ES-I3 (cell line): ENCODE measurements at regions not wholly inside any gene's neighbourhood (a gene's known extent, or its start where the extent isn't known, plus 50 kb on each side); places are given as distances from the start of the nearest gene placed in this dataset.

Experiments
- H3K36me3 ChIP-seq: 2 replicates; pipeline ENCODE4 v1.6.1; 2013; ENCODE audit warnings: mild to moderate bottlenecking, low read length, control low read depth, moderate library complexity; ENCODE audit not compliant: insufficient read depth
- H3K4me1 ChIP-seq: 2 replicates; pipeline ENCODE4 v1.6.1; 2013; ENCODE audit warnings: mild to moderate bottlenecking, control low read depth, low read length; ENCODE audit not compliant: insufficient read depth
- H3K9ac ChIP-seq: 2 replicates; pipeline ENCODE4 v1.6.1; 2013; ENCODE audit warnings: low read depth, mild to moderate bottlenecking, low read length, moderate library complexity
- H3K9me3 ChIP-seq: 2 replicates; pipeline ENCODE4 v1.6.1; 2013; ENCODE audit warnings: mild to moderate bottlenecking, low read length, moderate library complexity; ENCODE audit not compliant: control insufficient read depth, insufficient read depth

DNA sequence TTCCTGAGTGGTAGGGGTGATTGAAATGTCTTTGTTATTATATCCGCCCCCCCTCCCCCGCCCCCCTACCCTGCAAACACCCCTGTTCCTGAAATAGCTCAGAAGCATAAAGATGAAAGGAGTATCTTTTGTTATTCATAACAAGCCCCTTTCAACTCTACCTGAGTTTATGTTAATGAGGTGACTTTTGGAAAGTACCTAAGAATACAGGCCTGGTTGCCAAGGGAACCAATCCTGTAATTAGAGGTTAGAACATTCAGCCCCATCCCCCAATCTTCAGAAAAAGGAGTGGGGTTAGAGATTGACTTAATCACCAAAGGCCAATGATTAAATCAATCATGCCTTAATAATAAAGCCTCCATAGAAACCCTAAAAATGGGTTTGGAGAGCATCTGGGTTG is 979.2 kb upstream of the GJE1 start:
- Histone ChIP-seq H3K36me3 (no peaks in the 10 kb centered on the region), H3K4me1 (peaks cover 6% of the 10 kb centered on the region), H3K9ac (no peak overlapping the region), H3K9me3 (peaks cover 27% of the 10 kb centered on the region)

DNA sequence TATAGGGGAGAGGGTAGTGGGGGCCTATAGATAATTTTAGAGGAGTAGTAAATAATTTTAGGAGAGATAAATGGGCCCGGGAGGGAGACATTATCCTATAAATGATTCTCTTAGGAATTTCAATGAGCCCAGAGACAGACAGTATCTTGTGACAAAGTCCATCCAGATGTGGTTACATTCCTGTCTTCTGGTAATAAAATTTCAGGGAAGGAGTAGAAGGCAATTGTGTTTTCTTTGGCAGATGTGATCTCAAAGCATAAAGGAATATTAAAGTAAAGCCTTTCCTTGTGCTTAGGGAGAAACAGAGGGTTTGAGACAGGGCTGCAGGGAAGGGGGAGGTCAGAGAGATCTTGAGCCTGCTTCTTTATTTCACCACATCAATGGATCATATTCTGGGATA is 979.8 kb upstream of the GJE1 start:
- Histone ChIP-seq H3K9ac (no peak overlapping the region), H3K36me3 (no peaks in the 10 kb centered on the region), H3K4me1 (peaks cover 6% of the 10 kb centered on the region), H3K9me3 (peaks cover 27% of the 10 kb centered on the region)

DNA sequence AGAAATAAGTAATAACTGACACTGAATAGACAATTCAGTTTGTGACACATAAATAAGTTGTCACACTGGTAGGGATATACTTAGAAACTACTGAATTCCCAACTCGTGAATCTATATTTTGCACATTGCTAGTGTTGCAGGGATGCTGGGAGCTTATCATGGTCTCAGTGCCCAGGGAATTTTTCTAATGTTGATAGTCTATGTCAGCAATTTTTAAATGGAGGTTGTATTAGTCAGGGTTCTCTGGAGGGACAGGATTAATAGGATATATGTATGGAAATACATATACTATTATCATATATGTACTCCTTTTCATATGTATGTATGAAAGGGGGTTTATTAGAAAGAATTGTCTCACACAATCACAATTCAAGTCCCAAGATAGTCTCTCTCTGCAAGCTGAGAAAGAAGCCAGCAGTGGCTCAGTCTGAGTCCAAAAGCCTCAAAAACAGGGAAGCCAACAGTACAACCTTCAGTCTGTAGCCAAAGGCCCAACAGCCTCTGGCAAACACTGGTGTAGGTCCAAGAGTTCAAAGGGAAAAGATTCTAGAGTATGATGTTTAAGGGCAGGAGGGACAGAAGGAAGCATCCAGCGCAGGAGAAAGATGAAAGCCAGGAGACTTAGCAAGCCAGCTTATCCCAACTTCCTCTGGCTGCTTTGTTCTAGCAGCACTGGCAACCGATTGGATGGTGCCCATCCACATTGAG is 980.9 kb upstream of the GJE1 start:
- Histone ChIP-seq H3K9me3 (peaks cover 27% of the 10 kb centered on the region), H3K36me3 (no peaks in the 10 kb centered on the region), H3K9ac (no peak overlapping the region), H3K4me1 (peaks cover 6% of the 10 kb centered on the region)

DNA sequence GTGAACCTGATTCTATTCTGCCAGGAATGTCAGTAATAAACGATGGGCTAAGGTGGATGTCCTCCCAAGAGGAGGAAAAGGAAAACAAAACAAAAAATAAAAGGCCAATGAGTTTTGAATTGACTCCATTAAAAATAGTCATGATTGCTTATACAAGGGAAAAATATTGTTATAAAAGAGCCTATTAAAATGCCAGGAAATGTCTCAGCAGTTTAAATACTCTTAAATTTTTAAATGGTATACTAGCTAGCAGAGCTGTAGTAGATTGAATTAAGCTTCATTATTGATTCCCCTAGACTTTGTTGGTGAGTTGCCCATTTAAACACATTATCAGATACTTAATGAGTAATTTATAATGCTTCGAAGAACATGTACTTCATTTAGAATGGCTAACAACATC is 990.9 kb upstream of the GJE1 start:
- no peaks in the 10 kb centered on the region for H3K9me3 ChIP-seq
- no peaks in the 10 kb centered on the region for H3K4me1 ChIP-seq
- H3K36me3 ChIP-seq = no peaks in the 10 kb centered on the region
- H3K9ac ChIP-seq = no peak overlapping the region

DNA sequence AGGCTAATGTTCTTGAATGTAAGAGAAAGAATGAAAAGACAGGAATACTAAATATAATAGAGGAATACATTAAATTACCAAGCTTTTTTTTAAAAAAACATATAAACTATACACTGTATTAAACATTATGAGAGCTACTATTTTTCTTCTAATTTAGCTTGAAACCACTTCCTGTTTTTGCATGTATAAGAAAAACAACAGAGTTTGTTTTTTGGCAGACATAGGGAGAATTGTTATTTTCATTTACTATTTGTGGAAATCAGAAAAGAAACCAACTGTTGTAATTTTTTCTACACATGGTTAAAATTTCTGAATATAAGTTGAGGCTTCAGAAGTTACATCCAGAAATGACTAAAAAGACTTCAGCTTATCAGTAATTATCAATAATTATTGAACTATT is 991.8 kb upstream of the GJE1 start:
- Histone ChIP-seq H3K4me1 (no peaks in the 10 kb centered on the region), H3K9ac (no peak overlapping the region), H3K36me3 (no peaks in the 10 kb centered on the region), H3K9me3 (no peaks in the 10 kb centered on the region)

DNA sequence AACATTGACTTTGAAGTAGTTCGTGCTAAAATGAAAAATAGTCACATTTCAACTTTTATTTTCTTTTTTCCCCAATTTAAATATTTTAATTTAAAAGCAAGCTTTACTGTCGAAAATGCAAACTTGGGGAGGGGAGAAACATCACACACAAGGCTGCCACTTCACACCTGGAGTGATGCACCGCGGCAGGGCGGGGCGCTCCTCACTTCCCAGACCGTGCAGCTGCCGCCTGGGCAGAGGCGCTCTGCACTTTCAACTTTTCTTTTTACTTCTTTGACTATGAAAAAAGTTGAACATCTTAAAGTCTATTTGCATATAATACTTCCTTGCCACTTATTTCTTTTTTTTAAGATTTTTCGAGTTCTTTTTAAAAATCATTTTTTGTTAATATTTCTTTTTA is 993.3 kb upstream of the GJE1 start:
- no peaks in the 10 kb centered on the region for H3K4me1 ChIP-seq
- H3K9ac ChIP-seq = no peak overlapping the region
- no peaks in the 10 kb centered on the region for H3K36me3 ChIP-seq
- no peaks in the 10 kb centered on the region for H3K9me3 ChIP-seq

DNA sequence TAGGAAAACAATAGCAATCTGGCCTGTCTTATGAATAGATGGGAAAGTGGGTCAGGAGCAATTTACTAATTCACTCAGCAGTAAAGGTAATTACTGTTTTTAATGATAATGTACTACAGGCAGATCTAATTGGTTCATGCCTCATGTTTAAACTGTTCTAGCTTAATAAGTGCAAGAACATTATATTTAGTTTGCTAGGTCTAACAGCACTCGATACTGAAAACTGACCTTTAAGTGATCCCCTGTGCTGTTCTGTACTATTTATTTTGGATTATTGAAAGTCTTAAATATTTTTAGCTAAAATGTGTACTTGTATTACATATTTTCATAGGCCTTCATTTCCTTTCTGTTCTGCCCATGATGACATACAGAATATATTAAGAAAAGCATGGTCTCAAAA is 998.0 kb upstream of the GJE1 start:
- Histone ChIP-seq H3K4me1 (no peaks in the 10 kb centered on the region), H3K36me3 (no peaks in the 10 kb centered on the region), H3K9me3 (no peaks in the 10 kb centered on the region), H3K9ac (no peak overlapping the region)

DNA sequence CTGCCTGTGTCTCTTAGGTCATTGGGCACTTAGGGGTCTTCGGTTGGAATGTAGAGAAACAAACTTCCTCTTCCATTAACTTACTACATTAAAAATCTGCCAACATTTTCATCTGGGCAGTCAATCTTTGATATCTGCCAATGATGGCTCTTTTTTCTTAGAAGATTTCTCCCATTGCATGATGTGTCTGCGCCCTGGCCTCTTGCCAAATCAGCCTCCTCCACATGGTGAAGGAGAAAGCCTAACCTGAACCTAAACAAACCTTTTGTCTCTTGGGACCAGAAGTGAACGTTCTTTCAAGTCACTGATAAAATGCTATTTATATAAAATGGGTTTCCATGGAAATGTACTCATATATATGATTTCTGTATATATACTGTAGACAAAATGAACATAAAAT is 998.9 kb upstream of the GJE1 start:
- Histone ChIP-seq H3K9me3 (no peaks in the 10 kb centered on the region), H3K4me1 (no peaks in the 10 kb centered on the region), H3K36me3 (no peaks in the 10 kb centered on the region), H3K9ac (no peak overlapping the region)

DNA sequence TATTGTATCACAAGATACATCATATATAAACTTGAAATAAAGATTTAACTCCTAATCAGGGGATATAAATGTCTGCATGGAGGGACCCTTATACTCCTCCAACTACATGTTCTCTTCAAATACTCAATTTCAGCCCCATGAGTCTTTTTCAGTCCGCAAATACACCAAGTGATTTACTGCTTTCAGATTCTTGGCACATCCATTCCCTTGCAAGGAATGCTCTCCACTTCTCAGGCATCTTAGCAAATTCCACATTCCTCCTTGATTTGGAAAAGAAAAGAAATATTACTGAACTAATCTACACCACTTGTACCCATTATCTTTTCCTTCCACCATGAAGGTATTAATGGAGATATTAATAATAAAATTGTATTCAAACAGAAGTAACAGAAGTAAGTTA is 999.4 kb upstream of the GJE1 start:
- Histone ChIP-seq H3K9me3 (no peaks in the 10 kb centered on the region), H3K9ac (no peak overlapping the region), H3K4me1 (no peaks in the 10 kb centered on the region), H3K36me3 (no peaks in the 10 kb centered on the region)

DNA sequence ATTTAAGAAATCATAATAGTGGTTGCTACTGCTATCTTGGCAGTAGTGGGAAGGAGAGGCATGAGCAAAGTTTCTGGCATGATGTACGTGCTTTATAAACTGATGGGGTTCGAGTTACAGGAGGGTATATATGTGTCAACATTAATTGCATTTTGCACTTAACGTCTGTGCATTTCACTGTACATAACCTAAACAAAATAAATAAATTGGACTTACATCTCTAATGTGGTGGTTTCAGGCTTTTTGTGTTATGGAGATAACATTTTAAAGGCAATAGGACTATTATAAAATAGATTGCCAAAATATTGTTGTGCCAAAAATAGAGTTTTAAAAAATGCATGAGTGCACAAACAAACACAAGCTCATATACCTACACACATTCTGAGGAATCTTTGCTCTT is 1001.1 kb upstream of the GJE1 start:
- no peak overlapping the region for H3K9ac ChIP-seq
- H3K36me3 ChIP-seq = no peaks in the 10 kb centered on the region
- no peaks in the 10 kb centered on the region for H3K4me1 ChIP-seq
- H3K9me3 ChIP-seq = no peaks in the 10 kb centered on the region

DNA sequence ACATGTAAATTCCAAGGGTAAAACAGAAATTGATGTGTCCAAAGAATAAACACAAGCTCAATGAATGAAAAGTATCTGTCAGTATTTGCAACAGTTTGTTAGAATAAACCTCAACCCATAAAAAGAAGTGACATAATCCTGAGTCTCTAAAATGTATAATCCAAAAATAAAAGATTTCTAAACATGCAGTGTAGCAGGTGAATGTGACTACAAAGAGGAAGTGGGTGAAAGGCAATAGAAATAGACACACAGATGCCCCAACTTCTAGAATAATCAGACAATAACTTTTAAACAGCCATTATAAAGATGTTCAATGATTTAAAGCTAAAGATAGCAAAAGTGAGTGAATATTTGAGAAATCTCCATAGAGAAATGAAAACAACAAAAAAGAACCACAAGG is 1009.2 kb upstream of the GJE1 start:
- Histone ChIP-seq H3K9me3 (no peaks in the 10 kb centered on the region), H3K36me3 (no peaks in the 10 kb centered on the region), H3K9ac (no peak overlapping the region), H3K4me1 (no peaks in the 10 kb centered on the region)

DNA sequence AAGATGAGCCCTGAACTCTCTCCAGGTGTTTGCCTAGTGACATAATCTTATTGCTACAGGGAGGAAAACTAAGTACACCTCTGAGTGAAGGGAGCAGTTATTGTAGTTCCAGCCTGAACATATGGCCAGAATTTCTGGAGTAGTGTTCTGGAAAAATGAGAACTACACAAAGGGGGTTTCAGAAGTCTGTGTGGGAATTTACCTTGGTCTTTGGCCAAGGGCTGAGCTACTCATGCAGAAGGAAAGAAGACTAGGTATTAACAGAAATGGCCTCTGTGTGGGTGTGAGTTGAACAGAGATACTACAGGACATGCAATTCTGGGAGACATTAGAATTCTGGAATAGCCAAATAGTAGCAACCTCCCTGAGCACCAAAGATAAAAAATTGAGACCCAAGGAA is 1009.7 kb upstream of the GJE1 start:
- no peaks in the 10 kb centered on the region for H3K4me1 ChIP-seq
- no peaks in the 10 kb centered on the region for H3K36me3 ChIP-seq
- H3K9me3 ChIP-seq = no peaks in the 10 kb centered on the region
- no peak overlapping the region for H3K9ac ChIP-seq

DNA sequence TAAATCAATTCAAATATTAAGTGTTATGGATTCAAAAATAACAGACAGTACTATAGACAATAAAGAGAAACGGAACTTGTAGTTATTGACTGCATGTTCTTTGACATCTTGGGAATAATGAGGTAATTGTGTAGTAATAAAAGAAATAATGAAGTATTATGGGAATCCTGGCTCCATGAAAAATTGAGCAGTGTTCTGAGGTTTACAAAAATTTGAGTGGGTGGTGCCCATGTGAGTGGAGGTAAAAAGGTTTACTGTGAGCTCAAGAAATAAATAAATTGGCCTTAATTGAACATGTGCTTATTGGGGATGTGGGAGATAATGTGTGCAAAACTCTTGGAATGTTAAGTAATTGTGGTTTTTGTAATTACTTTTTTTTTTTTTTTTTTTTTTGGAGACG is 1013.7 kb upstream of the GJE1 start:
- no peaks in the 10 kb centered on the region for H3K4me1 ChIP-seq
- H3K9ac ChIP-seq = no peak overlapping the region
- no peaks in the 10 kb centered on the region for H3K9me3 ChIP-seq
- no peaks in the 10 kb centered on the region for H3K36me3 ChIP-seq

DNA sequence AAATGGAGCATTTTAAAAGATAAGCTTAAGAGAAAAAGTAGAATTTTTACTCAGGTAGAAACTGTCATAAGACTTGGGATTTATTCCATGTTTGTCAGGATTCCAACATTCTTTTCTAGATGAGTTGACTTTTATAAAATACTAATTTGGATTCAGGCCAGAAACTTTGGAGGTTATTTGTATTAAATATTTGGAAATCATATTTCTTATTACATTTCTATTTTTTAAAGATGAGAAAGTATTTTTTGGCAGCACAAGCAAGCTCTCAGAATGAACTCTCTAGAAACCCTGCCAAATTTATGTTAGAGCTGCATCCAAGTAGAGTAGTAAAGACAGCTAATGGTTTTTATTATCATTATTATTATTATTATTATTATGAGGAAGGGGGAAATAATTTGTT is 1014.9 kb upstream of the GJE1 start:
- no peaks in the 10 kb centered on the region for H3K9me3 ChIP-seq
- H3K4me1 ChIP-seq = peaks cover 3% of the 10 kb centered on the region; the same call in 1 of the 2 replicates
- H3K36me3 ChIP-seq = no peaks in the 10 kb centered on the region
- H3K9ac ChIP-seq = no peak overlapping the region

DNA sequence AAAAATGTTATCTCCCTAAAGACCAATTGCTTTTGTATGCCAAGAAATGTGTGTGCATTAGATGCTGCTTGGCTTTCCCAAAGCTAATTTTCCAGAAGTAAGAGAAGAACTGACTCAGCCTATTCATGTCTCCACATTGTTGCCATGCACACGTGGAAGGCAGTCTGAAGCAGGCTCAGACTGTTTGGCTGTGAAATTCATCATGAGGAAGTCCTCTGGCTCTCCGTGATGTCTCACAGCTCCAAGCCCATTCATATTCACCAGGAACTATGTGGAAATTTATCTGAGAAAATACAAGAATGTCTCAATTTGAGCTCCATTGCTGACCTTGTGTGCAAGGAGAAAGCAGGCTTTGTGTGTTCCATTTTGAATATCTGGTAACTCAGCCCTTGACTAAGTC is 1022.2 kb upstream of the GJE1 start:
- H3K4me1 ChIP-seq = peaks cover 46% of the 10 kb centered on the region
- H3K36me3 ChIP-seq = no peaks in the 10 kb centered on the region
- no peak overlapping the region for H3K9ac ChIP-seq
- no peaks in the 10 kb centered on the region for H3K9me3 ChIP-seq
